Epithelial cell of esophagus (primary cell): ENCODE measurements at regions not wholly inside any gene's neighbourhood (a gene's known extent, or its start where the extent isn't known, plus 50 kb on each side); places are given as distances from the start of the nearest gene placed in this dataset.

Source experiments
- DNase-seq: peaks from one replicate; pipeline ENCODE4 v3.0.0; 2010; ENCODE audit warnings: low read depth
- H3K4me3 ChIP-seq: 2 replicates; pipeline ENCODE4 v1.5.1; 2011; ENCODE audit warnings: mild to moderate bottlenecking, low read length, control low read depth
- TF ChIP-seq, protein P1 (sequence below): IDR thresholded peaks from 2 replicates; pipeline ENCODE4 v1.5.1; 2011; ENCODE audit warnings: low read depth, mild to moderate bottlenecking, low read length, control low read depth, inconsistent platforms; ENCODE audit not compliant: insufficient read depth; ENCODE audit errors: missing control alignments

DNA sequence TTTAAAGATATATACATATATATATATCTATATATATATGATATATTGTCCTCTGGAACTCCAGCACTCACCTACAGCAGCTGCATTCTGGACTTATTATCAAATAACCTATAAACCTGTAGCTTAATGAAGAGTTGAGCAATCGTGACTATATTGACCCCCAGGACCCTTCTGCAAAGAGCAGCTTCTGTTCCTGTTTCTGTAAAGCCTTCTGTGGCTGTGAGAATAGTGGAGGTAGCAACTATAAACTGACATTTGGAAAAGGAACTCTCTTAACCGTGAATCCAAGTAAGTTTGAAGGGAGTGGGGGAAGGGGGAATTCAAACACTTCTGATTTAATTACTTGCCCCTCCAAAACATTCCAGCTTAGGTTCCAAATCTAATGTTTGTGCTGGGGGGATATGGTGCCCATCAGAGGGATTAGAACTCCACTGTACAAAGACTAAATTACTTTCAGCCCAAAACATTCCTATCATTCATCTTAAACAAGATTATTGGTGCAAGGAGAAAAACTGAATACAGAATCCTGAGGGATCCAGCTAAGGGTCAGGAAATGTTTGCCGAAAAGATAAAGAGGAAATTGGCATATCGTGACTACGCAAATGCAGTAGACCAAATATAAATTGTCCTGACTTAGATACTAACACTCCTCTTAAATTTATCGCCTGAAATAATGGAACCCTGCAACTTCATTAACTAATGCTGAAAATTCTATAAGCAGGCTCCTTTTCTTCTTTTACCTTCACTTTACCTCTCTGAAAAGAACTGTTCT, 106.1 kb downstream of the DAD1 start:
- no peak for DNase-seq
- TF ChIP-seq, protein P1, sequence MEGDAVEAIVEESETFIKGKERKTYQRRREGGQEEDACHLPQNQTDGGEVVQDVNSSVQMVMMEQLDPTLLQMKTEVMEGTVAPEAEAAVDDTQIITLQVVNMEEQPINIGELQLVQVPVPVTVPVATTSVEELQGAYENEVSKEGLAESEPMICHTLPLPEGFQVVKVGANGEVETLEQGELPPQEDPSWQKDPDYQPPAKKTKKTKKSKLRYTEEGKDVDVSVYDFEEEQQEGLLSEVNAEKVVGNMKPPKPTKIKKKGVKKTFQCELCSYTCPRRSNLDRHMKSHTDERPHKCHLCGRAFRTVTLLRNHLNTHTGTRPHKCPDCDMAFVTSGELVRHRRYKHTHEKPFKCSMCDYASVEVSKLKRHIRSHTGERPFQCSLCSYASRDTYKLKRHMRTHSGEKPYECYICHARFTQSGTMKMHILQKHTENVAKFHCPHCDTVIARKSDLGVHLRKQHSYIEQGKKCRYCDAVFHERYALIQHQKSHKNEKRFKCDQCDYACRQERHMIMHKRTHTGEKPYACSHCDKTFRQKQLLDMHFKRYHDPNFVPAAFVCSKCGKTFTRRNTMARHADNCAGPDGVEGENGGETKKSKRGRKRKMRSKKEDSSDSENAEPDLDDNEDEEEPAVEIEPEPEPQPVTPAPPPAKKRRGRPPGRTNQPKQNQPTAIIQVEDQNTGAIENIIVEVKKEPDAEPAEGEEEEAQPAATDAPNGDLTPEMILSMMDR: no peak

DNA sequence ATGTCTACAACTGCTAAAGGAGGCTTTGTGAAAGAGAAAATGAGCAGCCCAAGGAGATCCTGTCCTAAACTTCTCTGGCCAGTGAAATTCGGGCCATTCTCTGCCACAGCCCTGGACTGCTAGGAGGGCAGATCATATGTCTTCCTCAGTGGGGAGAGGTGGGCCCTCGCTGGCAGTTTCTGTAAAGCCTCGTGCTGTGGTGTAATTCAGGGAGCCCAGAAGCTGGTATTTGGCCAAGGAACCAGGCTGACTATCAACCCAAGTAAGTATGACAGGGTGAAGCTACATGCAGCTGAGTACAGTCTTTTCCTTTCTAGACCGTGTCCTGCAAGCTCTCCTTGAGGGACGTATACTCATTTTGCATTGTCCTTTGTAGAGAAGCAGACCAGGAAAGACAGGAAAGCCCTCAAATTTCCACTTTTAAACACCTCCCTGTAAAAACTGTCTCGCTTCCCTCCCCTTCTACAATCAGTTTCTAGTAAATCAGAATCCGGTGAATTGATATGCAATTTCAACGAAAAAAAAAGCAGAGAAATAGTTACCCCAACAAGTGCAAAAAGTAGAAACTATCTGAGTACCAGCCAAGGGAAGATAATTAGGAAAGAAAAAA, 106.8 kb downstream of the DAD1 start:
- DNase-seq: no peak
- H3K4me3 ChIP-seq: no peak overlapping the region
- TF ChIP-seq, protein P1: no peak

More for the DNA sequence above, 106.1 kb downstream of the DAD1 start:
- no peak overlapping the region for H3K4me3 ChIP-seq

DNA sequence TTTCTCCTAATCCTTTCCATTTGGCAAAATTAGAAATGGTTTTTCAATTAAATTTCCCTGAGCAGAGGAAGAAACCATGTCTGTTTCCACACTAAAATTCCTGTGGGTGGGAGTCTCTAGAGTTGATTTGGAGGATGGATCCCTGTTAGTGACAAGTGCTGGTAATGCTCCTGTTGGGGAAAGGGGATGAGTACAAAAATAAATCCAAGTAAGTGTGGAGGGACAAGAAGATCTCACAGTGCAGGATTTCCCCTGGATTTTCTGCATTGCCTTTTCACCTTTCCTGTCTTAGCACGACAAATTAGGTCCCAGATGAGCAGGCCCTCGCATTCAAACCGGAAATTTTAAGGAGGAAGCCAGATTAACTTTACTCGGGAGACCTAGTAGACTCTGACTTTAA, 107.5 kb downstream of the DAD1 start:
- DNase-seq: no peak
- no peak overlapping the region for H3K4me3 ChIP-seq
- TF ChIP-seq, protein P1: no peak

DNA sequence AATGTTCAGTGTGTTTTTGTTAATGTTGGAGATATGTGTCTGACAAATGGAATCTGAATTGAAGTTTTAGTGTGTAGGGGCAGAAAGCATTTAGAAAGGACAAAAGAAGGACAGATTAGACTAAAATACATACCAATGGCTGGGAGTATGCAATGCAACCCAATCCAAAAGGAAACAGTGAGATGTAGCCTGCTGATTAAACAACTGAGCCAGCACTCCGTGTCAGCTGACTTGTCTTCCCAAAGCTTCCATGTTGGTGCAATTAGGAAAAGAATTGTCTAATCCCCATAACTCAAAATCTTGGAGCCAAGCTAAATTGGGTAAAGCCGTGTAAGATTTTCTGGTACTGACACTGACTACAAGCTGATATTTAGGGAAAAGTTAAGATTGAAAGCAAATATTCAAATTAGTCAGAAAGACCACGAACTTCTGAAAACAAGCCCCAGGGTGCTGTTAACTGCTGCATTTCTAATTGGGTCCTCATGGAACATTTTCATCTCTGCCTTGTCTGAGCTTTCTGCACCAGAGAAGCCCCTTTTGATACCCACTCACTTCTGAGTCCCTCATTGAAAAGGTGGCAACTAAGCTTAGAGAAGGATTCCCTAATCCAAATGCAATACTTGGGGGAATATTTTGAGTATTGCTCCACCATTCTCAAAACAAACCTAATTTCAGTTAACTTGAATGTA, 109.1 kb downstream of the DAD1 start:
- TF ChIP-seq, protein P1: no peak
- H3K4me3 ChIP-seq: no peak overlapping the region
- DNase-seq: no peak

DNA sequence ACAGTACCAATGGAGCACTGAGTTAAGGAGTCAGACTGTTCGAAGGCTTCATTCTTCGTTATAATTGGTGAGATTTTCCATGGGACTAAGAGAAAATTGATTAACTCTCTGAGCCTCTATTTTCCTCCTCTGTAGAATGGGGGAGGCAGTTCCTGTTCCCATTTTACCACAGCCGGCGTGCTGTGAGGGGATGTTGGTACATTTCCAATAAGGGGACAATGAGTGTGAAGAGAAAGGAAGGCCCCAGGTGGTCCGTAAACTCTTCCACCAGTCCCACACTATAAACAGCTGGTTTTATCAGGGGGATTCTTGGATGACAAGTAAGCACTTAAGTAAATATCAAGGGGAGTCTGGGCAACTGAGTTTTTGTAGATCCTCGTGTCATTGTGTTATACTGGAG, 109.9 kb downstream of the DAD1 start:
- H3K4me3 ChIP-seq: no peak overlapping the region
- TF ChIP-seq, protein P1: no peak
- no peak for DNase-seq

DNA sequence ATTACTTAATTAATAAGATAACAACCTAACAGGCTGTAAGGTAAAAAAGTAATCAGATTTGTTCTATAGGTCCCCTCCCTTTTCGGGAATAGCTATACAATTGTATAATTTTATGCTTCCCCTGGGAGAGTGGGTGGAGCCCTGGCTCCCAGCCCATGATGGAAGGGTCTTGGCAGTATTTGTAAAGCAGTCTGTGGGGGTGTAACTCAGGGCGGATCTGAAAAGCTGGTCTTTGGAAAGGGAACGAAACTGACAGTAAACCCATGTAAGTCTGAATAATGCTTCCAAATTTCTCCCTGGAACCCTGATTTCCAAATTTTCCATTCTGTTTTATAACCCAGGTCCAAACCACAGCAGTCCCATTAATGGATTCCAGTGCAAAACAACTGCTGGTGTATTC, 110.4 kb downstream of the DAD1 start:
- TF ChIP-seq, protein P1: no peak
- DNase-seq: no peak
- H3K4me3 ChIP-seq: no peak overlapping the region

DNA sequence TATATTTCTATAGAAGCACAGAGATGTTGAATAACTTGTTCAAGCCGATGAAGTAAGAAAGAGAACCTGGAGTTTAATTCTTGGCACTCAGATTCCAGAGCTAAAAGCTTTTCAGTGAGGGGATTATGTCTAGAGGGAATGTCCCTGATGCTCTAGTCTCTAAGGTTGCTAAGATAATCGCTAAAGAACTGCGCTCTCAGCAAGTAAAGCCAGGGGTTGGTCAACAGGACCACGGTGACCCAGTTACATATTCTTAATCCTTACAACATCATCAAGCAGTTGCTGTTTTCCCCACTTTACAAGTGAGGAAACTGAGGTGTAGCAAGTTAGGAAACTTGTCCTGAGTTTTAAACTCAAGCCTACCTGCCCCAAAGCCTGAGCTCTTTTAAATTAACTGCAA, 110.8 kb downstream of the DAD1 start:
- TF ChIP-seq, protein P1: no peak
- H3K4me3 ChIP-seq: no peak overlapping the region
- DNase-seq: no peak
